ENCODE measurements at regions not wholly inside any gene's neighbourhood (a gene's known extent, or its start where the extent isn't known, plus 50 kb on each side); places are given as distances from the start of the nearest gene placed in this dataset.

GRCh38 chr22:48520207-48520606 lies 1307.5 kb downstream of the BRD1 start:
- no peak for DNase-seq

- no peak for DNase-seq
Measured at GRCh38 chr22:48517039-48518030, 1310.3 kb downstream of the BRD1 start.

GRCh38 chr22:48516571-48516970 lies 1311.1 kb downstream of the BRD1 start:
- no peak for DNase-seq

- no peak for DNase-seq
Measured at GRCh38 chr22:48515571-48516200, 1312.0 kb downstream of the BRD1 start.

DNA sequence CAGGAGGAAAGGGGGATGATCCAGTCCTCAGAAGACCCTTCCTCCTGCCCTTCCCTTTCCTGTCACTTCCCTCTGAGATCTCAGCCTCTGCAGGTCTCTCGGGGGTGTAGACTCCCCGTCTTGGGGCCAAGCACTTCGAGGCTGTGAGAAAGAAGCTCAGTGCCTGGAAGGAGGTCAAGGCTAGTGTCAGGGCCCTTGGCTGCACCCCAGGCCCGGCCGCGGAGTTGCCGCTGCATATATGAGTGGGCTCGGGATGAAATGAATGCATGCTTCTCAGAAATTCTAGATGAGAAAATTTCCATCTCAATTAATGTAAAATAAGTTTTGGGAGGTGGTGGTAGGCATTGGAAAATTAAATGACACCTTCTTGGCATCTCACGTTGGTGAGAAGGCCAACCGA lies 1313.7 kb downstream of the BRD1 start:
- no peak for DNase-seq

DNA sequence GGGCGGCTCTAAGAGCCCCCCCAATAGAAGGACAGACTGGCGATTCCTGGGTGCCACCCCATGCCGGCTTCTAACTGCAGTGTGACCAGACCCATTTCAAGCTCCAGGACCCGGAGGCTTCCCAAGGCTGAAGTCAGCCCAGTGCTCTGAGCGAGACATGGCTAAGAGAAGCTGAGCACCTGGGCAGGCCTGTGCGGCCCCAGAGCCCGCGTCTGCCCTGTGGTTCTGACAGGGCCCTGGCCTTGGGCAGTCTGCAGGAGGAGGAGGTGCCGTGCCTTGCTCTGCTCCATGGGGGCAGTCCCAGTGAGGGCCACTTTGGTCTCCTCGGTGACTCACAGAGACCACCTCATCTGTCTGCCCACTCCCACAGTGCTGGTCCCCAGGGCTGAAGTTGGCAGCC lies 1314.2 kb downstream of the BRD1 start:
- no peak for DNase-seq

DNA sequence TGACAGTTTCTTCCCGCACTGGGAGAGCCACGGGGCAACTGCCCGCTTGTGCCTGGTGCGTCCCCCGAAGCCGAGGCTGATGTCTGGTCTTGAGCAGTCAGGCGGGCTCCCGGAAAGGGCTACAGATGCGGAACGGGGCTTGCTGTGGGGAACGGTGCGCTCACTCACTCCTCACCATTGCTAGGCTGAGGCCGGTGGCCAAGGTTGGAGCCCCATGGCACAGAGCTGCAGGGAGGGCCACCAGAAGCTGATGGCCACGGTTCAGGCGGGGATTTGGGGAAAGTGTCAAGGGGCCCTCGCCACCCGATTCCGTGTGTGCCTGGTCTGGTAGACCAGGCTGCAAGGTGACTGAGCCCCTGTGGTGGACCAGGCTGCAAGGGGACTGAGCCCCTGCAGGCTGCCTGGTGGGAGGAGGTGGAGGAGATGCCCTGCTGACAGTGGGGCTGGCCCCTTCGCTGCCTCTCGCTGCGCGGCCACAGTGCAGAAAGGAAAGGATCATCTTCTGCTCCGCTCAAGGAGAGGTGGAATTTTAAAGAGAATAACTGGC lies 1315.8 kb downstream of the BRD1 start:
- DNase-seq, result no peak

DNA sequence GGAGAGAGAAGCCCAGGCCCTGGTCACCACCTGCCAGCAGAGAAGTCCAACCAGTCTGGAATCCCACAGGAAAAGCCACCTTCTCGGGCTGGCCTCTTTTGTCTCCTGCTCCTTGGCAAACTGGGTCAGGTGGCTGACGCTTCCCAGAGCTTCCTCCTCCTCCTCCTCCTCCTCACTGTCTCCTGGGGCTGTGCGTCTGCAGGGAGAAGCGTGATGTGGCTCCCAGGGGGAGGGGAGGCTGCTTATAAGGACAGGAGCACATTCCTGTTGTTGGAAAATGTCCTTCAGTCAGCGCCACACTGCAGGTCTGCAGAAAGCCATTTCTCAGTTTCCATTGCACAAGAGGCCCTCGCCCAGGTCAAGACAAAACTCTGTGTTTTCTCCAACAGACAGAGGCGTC lies 1316.5 kb downstream of the BRD1 start:
- no peak for DNase-seq

- DNase-seq, result no peak
Measured at GRCh38 chr22:48510599-48510998, 1317.1 kb downstream of the BRD1 start.

DNA sequence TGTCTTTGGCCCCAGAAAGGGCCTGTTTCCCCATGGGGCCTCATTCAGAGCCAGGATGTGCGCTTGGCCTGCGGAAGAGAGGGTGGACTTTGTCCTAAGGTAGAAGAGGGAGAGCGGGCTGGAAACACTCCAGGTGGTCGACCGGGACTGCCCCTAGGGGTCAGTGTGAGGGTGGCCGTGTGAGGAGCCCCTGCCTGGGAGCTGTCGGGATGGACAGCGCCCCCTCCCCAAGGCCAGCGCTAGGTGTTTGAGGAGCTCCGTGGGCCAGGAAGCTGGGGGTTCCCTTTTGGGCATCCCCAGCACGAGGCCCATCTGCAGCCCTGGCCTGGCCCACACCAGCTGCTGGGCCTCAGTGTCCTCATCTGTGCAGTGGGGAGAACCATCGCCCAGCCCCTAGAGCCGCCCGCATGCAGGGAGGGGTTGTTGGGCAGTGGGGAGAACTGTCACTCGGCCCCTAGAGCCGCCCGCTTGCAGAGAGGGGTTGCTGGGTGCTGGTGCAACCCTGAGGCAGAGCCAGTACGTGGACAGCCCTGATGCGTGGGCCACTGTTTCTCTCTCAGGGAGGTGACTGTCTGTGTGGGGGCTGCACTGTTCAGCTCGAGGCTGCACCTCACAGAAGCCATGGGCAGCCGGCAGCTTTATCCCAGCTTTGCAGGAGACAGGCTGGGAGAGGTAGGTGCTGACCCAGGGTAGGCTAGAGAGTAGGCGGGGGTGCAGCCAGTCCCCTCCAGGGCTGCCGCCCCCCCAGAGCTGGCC lies 1319.9 kb downstream of the BRD1 start:
- no peak for DNase-seq

- no peak for DNase-seq
Measured at GRCh38 chr22:48507171-48507570, 1320.5 kb downstream of the BRD1 start.

- no peak for DNase-seq
Measured at GRCh38 chr22:48506506-48507145, 1321.0 kb downstream of the BRD1 start.

GRCh38 chr22:48505891-48506290 lies 1321.8 kb downstream of the BRD1 start:
- DNase-seq, result no peak

DNA sequence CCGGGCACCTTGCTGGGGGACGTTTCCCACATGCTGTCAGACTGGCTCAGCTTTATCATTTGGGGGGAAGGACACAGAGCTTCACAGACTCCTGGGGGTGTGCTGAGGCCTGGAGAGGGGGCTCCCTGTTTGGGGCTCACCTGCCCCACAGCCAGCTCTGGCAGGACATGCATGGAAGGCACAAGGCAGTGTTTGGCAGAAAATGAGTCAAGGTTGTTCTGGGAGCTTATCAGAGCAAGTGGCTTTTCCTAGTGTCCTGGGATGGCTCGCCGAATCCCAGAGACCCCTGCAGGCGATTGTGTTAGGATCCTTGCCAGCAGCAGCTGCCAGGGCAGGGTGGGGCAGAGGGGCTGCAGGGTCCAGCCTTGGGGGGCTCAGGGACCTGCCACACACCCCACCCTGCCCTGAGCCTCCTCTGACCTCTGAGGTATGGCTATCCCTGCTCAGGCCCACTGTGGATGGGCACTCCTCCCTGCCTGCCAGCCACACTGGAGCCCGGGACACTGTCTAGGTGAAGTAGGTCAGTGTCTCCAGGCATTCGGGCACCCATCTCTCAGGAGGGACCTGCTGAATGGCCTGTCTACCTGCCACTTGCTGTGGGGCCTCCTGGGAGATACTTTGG lies 1323.0 kb downstream of the BRD1 start:
- DNase-seq, result no peak

DNA sequence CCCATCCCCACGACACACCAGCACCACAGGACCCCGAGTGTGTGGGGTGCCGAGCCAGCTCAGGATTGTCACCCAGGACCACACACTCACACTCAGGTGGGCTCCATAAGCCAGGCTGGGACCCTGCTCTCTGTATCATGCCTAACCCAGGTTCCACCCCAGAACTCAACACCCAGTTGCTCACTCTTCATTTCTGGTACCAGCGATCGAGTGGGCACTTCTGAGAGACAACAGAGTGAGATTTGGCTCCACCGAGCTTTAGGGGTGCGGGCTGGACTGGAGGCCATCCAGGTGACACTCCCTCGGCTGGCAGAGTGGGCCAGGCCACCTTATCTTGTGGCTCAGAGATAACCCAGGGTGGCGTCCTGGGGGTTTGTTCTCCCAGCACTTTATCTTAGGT lies 1323.8 kb downstream of the BRD1 start:
- DNase-seq, result no peak

DNA sequence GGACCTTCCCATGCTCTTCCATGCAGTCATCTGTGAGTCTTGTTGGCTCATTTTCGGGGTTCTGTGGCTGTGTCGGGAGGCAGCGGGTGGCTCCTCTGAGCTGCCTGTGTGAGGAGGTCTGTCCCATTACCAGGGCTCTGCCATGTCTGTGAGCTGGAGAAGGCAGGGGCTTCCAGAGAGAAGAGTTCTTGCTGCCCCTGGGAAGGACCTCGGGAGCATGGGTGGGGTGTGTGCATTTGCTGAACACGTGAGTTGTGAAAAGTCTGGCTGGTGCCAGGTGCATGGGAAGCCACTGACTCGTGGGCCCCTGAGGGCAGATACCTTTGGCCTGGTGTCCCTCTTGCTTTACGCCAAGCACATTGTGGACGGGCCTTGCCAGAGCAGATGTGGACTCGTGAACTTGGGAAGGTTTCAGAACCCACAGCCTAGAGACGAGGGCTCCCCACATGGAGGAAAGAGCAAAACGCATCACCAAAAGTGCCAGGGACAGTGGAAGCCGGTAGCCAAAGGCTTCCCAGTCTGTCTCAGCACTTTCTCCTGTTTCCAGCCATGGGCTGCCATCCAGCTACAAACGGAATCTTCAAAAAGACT lies 1324.5 kb downstream of the BRD1 start:
- DNase-seq, result no peak

- DNase-seq, result no peak
Measured at GRCh38 chr22:48501231-48501750, 1326.4 kb downstream of the BRD1 start.

- no peak for DNase-seq
Measured at GRCh38 chr22:48500471-48501230, 1327.0 kb downstream of the BRD1 start.

- no peak for DNase-seq
Measured at GRCh38 chr22:48499456-48500425, 1327.9 kb downstream of the BRD1 start.

Measured in NCI-H1417 treated with DMSO at 0.1 percent for 48 hours (cell line).